Superior temporal gyrus (tissue), 1 donor: ENCODE measurements at regions not wholly inside any gene's neighbourhood (a gene's known extent, or its start where the extent isn't known, plus 50 kb on each side); places are given as distances from the start of the nearest gene placed in this dataset.
A peak's percentile ranks its signal among the peaks of the same experiment; 100 is the strongest.

Experiments
- DNase-seq: peaks from one replicate; pipeline ENCODE4 v3.0.0-alpha.2; 2016; ENCODE audit errors: extremely low spot score

GRCh38 chrX:34999702-35000101 is 57.1 kb downstream of the FAM47B start:
- no peak for DNase-seq

GRCh38 chrX:35006361-35006760 is 63.8 kb downstream of the FAM47B start:
- DNase-seq, result no peak

GRCh38 chrX:35015621-35016020 is 73.0 kb downstream of the FAM47B start:
- DNase-seq, result no peak

GRCh38 chrX:35016051-35016450 is 73.5 kb downstream of the FAM47B start:
- DNase-seq, result no peak

- DNase-seq, result no peak
These were observed 74.7 kb downstream of the FAM47B start for GRCh38 chrX:35017284-35017683.

- no peak for DNase-seq
These were observed 81.1 kb downstream of the FAM47B start for GRCh38 chrX:35023683-35024082.

- no peak for DNase-seq
These were observed 83.2 kb downstream of the FAM47B start for GRCh38 chrX:35025820-35026219.

GRCh38 chrX:35040871-35041270 is 98.3 kb downstream of the FAM47B start:
- no peak for DNase-seq

GRCh38 chrX:35046660-35047296 is 104.2 kb downstream of the FAM47B start:
- no peak for DNase-seq

- no peak for DNase-seq
These were observed 133.5 kb downstream of the FAM47B start for GRCh38 chrX:35076061-35076460.

GRCh38 chrX:35090801-35091200 is 148.2 kb downstream of the FAM47B start:
- DNase-seq, result no peak

GRCh38 chrX:35098419-35098818 is 155.8 kb downstream of the FAM47B start:
- DNase-seq, result no peak

GRCh38 chrX:35101901-35102300 is 159.3 kb downstream of the FAM47B start:
- no peak for DNase-seq

GRCh38 chrX:35104626-35105025 is 162.0 kb downstream of the FAM47B start:
- no peak for DNase-seq

- DNase-seq, result peak; percentile 7
These were observed 172.6 kb downstream of the FAM47B start for GRCh38 chrX:35115205-35115604.

- no peak for DNase-seq
These were observed 180.2 kb downstream of the FAM47B start for GRCh38 chrX:35122756-35123155.

- peak; percentile 6 for DNase-seq
These were observed 206.9 kb downstream of the FAM47B start for GRCh38 chrX:35149517-35149916.

- peak; percentile 10 for DNase-seq
These were observed 207.5 kb downstream of the FAM47B start for GRCh38 chrX:35150052-35150451.

- DNase-seq, result no peak
These were observed 208.1 kb downstream of the FAM47B start for GRCh38 chrX:35150642-35151239.

- no peak for DNase-seq
These were observed 223.4 kb downstream of the FAM47B start for GRCh38 chrX:35166023-35166422.
